ENCODE measurements at regions not wholly inside any gene's neighbourhood (a gene's known extent, or its start where the extent isn't known, plus 50 kb on each side); places are given as distances from the start of the nearest gene placed in this dataset.

DNA sequence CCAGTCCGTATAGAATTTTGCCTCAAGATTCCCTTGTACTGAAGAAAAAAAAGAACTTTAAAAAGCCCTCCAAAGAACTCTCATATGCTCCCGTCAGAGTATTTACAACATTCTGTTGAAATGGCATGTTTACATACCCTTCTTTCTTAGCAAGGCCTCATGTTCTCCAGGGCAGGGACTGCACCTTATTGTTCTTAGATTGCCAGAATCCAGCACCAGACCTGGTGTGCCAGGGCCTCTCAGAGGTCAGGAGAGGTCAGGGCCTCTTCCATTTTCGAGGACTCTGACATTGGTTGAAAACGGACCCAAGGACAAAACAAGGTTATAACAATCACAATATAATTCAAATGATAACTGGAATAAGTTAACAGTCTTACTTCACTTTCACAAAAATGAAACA, 78.2 kb downstream of the TNP1 start:
- TF ChIP-seq POLR2A (IDR thresholded peaks at IDR 0.05): no peak
- TF ChIP-seq, protein P1, sequence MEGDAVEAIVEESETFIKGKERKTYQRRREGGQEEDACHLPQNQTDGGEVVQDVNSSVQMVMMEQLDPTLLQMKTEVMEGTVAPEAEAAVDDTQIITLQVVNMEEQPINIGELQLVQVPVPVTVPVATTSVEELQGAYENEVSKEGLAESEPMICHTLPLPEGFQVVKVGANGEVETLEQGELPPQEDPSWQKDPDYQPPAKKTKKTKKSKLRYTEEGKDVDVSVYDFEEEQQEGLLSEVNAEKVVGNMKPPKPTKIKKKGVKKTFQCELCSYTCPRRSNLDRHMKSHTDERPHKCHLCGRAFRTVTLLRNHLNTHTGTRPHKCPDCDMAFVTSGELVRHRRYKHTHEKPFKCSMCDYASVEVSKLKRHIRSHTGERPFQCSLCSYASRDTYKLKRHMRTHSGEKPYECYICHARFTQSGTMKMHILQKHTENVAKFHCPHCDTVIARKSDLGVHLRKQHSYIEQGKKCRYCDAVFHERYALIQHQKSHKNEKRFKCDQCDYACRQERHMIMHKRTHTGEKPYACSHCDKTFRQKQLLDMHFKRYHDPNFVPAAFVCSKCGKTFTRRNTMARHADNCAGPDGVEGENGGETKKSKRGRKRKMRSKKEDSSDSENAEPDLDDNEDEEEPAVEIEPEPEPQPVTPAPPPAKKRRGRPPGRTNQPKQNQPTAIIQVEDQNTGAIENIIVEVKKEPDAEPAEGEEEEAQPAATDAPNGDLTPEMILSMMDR (IDR thresholded peaks at IDR 0.05 in 8 of 11, conservative IDR thresholded peaks at IDR 0.05 in 3 of 11): no peak

Data from spleen (tissue), 7 donors.